ENCODE measurements at regions not wholly inside any gene's neighbourhood (a gene's known extent, or its start where the extent isn't known, plus 50 kb on each side); places are given as distances from the start of the nearest gene placed in this dataset.

DNA sequence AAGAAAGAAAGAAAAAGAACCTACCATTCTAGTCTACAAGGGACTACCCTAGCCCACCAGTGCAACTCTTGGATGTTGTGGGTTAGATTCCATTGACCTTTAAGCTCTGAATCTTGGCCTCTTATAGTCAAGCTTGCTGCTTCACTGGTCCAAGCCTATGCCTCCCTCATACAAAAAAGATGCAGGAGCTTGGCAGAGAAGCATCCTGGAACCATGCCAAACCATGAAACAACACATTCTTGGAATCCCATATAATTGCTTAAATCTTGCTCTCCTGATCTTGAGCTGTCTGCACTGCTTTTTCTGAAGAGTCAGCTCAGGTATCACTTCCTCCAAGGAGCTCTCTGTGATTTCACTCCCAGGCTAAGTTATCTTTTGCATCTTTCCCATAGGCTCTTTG lies 117.9 kb upstream of the GPR139 start:
- no peak for DNase-seq
- Histone ChIP-seq H3K27me3 (no peaks in the 10 kb centered on the region), H3K27ac (no peak overlapping the region), H3K4me3 (no peak overlapping the region), H3K4me1 (no peaks in the 10 kb centered on the region), H3K9me3 (no peaks in the 10 kb centered on the region), H3K36me3 (no peaks in the 10 kb centered on the region)
- ATAC-seq, result no peak
- in situ Hi-C loops (cut with MboI; ENCODE audit: low sequenced_read_pairs in 4 of 4), result loop anchor here in 1 of 4 donors (25.0 kb wide), 1 partner anchor 104 kb away; no protein-coding TSS in a partner anchor
- TF ChIP-seq CTCF (IDR thresholded peaks at IDR 0.05 in 4 of 5, conservative IDR thresholded peaks at IDR 0.05 in 1 of 5) (no peak), POLR2A (IDR thresholded peaks at IDR 0.05) (no peak)
- intact Hi-C loops (cut with DNase I; ENCODE audit: low total_unique reads), result no loop called here

DNA sequence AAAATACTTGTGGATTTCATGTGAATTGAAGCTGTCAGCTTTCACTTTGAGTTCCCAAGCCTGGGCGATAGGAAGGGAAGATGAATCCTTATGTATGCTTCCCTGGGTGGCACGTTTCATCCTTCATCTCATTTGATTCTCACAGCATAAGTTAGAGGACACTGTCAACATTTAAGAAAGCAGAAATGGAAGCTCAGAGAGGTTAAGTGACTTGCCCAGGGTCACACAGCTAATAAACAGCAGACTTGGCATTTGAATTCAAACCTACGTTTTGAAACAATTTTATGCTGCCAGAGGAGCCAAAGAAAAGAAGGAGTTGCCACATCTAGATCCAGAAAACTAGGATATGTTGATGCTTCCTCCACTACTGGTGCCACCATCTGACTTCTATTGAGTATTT lies 108.3 kb upstream of the GPR139 start:
- no peak for TF ChIP-seq POLR2A (IDR thresholded peaks at IDR 0.05)
- no peak for TF ChIP-seq CTCF (IDR thresholded peaks at IDR 0.05 in 4 of 5, conservative IDR thresholded peaks at IDR 0.05 in 1 of 5)
- no peak overlapping the region for H3K4me3 ChIP-seq
- H3K36me3 ChIP-seq, result no peaks in the 10 kb centered on the region
- DNase-seq (no peak), ATAC-seq (no peak)
- H3K4me1 ChIP-seq, result no peaks in the 10 kb centered on the region
- in situ Hi-C loops (cut with MboI; ENCODE audit: low sequenced_read_pairs in 4 of 4), result loop anchor here in 1 of 4 donors (25.0 kb wide), 1 partner anchor 95 kb away; no protein-coding TSS in a partner anchor
- intact Hi-C loops (cut with DNase I; ENCODE audit: low total_unique reads), result no loop called here
- H3K9me3 ChIP-seq, result no peaks in the 10 kb centered on the region
- H3K27ac ChIP-seq, result no peak overlapping the region
- H3K27me3 ChIP-seq, result no peaks in the 10 kb centered on the region

GRCh38 chr16:20181416-20181815 lies 107.7 kb upstream of the GPR139 start:
- Histone ChIP-seq H3K4me1 (no peaks in the 10 kb centered on the region), H3K36me3 (no peaks in the 10 kb centered on the region), H3K27me3 (no peaks in the 10 kb centered on the region), H3K4me3 (no peak overlapping the region), H3K9me3 (no peaks in the 10 kb centered on the region), H3K27ac (no peak overlapping the region)
- DNase-seq, result no peak
- in situ Hi-C loops (cut with MboI; ENCODE audit: low sequenced_read_pairs in 4 of 4) (loop anchor here in 1 of 4 donors (25.0 kb wide), 1 partner anchor 94 kb away; no protein-coding TSS in a partner anchor), intact Hi-C loops (cut with DNase I; ENCODE audit: low total_unique reads) (no loop called here)
- ATAC-seq, result no peak
- TF ChIP-seq CTCF (IDR thresholded peaks at IDR 0.05 in 4 of 5, conservative IDR thresholded peaks at IDR 0.05 in 1 of 5) (no peak), POLR2A (IDR thresholded peaks at IDR 0.05) (no peak)

- Histone ChIP-seq H3K4me3 (no peak overlapping the region), H3K9me3 (no peaks in the 10 kb centered on the region), H3K27me3 (no peaks in the 10 kb centered on the region), H3K36me3 (no peaks in the 10 kb centered on the region), H3K27ac (no peak overlapping the region), H3K4me1 (no peaks in the 10 kb centered on the region)
- ATAC-seq (no peak), DNase-seq (no peak)
- TF ChIP-seq POLR2A (IDR thresholded peaks at IDR 0.05) (no peak), CTCF (IDR thresholded peaks at IDR 0.05 in 4 of 5, conservative IDR thresholded peaks at IDR 0.05 in 1 of 5) (no peak)
- intact Hi-C loops (cut with DNase I; ENCODE audit: low total_unique reads) (no loop called here), in situ Hi-C loops (cut with MboI; ENCODE audit: low sequenced_read_pairs in 4 of 4) (loop anchor here in 1 of 4 donors (25.0 kb wide), 1 partner anchor 91 kb away; no protein-coding TSS in a partner anchor)
Measured at GRCh38 chr16:20178297-20178696, 104.6 kb upstream of the GPR139 start.

DNA sequence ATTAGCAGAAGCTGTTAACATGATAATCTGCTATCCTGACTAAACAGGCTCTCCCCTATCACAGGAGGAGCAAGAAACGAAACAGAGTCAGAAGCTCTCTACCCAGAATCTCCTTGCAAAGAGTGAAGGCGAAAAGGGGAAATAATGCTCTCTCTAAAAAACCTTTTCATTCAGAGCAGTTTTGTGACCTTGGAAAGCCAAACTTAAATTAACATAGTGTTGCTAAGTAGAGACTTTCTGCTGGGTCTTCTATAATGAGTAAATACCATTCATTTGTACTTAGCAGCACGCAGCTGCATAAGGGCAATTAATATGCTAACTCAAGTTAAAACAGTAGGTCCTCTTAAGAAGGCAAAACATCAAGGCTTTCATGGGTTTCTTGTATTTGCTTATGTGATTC lies 101.7 kb upstream of the GPR139 start:
- intact Hi-C loops (cut with DNase I; ENCODE audit: low total_unique reads), result no loop called here
- no peak for TF ChIP-seq POLR2A (IDR thresholded peaks at IDR 0.05)
- TF ChIP-seq CTCF (IDR thresholded peaks at IDR 0.05 in 4 of 5, conservative IDR thresholded peaks at IDR 0.05 in 1 of 5), result no peak
- ATAC-seq (no peak), DNase-seq (no peak)
- Histone ChIP-seq H3K4me3 (no peak overlapping the region), H3K4me1 (no peaks in the 10 kb centered on the region), H3K9me3 (no peaks in the 10 kb centered on the region), H3K36me3 (no peaks in the 10 kb centered on the region), H3K27me3 (no peaks in the 10 kb centered on the region), H3K27ac (no peak overlapping the region)
- in situ Hi-C loops (cut with MboI; ENCODE audit: low sequenced_read_pairs in 4 of 4), result loop anchor here in 1 of 4 donors (25.0 kb wide), 1 partner anchor 88 kb away; no protein-coding TSS in a partner anchor
